ENCODE measurements at regions not wholly inside any gene's neighbourhood (a gene's known extent, or its start where the extent isn't known, plus 50 kb on each side); places are given as distances from the start of the nearest gene placed in this dataset.

DNA sequence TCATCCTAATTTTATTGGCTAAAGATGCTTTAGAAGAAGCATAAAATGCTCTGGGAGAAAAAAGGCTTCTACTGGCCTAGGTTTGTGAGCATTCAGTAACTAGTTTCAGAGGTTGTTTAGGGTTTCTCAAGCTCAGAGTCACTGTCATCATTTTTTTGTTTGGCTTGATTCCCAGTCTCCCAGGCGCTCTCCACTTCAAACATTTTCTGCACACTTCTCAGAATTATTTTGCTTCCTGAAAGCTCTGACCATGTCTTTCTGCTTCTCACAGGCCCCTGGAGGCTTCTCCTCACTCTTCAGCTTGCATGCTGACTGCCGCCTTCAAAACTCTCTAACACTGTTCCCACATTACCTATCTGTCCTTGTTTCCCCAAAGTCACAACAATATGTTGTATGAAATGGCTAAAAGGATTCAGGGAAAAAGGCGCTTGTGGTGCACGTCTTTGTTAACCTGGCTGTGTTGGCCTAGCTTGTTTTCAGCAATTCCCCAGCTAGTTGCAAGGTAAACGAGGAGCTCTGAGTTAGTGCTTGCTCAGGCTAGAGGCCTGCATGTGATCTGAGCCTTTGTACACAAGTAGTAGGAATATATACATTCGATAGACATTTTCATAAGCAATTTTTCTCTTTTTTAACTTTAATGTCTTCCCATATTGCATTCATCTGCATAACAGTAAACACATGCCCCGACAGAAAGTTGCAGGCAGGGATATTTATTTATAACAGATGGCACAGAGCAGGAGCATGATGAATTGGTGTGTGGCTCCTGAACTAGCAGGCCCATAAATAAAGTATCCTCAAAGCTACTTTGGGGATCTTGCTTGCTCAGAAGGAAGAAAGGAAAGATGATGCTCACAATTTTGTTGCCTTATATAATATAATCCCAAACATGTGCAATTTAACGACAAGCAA, 129.2 kb upstream of the DPH6 start:
- H3K36me3 ChIP-seq (ENCODE audit: control insufficient read depth, insufficient read depth, low read length) = no peaks in the 10 kb centered on the region
- CTCF ChIA-PET = no interaction called here
- in situ Hi-C loops (cut with HindIII; ENCODE audit: low pct_unique_long_range_greater_than_20kb, low sequenced_read_pairs) (no loop called here), intact Hi-C loops (cut with micrococcal nuclease; ENCODE audit: unreplicated experiment) (no loop called here)
- DNase-seq (ENCODE audit: low read depth, low spot score) = no peak
- H3K27me3 ChIP-seq (ENCODE audit: control insufficient read depth, insufficient read depth, low read length) = no peaks in the 10 kb centered on the region
- POLR2A ChIA-PET = no interaction called here
- H3K4me3 ChIP-seq (ENCODE audit: low read depth in 2 of 2, low read length in 2 of 2) = no peak overlapping the region
- H3K27ac ChIP-seq (ENCODE audit: low read length) = no peak overlapping the region
- no peak for ATAC-seq
- H3K4me1 ChIP-seq (ENCODE audit: control insufficient read depth, insufficient read depth, low read length) = no peaks in the 10 kb centered on the region
- H3K9me3 ChIP-seq (ENCODE audit: control insufficient read depth, insufficient read depth, low read depth, low read length) = no peaks in the 10 kb centered on the region
- TF ChIP-seq POLR2AphosphoS5 (IDR thresholded peaks at IDR 0.05; ENCODE audit: low read depth, low read length) (no peak), TCF7L2 (IDR thresholded peaks at IDR 0.05; ENCODE audit: low read depth, low read length) (no peak), CTCF (IDR thresholded peaks at IDR 0.05) (no peak), SIN3A (IDR thresholded peaks at IDR 0.05; ENCODE audit: borderline replicate concordance, insufficient read depth, low read depth, low read length) (no peak)
- TF ChIP-seq, protein P1, sequence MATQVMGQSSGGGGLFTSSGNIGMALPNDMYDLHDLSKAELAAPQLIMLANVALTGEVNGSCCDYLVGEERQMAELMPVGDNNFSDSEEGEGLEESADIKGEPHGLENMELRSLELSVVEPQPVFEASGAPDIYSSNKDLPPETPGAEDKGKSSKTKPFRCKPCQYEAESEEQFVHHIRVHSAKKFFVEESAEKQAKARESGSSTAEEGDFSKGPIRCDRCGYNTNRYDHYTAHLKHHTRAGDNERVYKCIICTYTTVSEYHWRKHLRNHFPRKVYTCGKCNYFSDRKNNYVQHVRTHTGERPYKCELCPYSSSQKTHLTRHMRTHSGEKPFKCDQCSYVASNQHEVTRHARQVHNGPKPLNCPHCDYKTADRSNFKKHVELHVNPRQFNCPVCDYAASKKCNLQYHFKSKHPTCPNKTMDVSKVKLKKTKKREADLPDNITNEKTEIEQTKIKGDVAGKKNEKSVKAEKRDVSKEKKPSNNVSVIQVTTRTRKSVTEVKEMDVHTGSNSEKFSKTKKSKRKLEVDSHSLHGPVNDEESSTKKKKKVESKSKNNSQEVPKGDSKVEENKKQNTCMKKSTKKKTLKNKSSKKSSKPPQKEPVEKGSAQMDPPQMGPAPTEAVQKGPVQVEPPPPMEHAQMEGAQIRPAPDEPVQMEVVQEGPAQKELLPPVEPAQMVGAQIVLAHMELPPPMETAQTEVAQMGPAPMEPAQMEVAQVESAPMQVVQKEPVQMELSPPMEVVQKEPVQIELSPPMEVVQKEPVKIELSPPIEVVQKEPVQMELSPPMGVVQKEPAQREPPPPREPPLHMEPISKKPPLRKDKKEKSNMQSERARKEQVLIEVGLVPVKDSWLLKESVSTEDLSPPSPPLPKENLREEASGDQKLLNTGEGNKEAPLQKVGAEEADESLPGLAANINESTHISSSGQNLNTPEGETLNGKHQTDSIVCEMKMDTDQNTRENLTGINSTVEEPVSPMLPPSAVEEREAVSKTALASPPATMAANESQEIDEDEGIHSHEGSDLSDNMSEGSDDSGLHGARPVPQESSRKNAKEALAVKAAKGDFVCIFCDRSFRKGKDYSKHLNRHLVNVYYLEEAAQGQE (IDR thresholded peaks at IDR 0.05; ENCODE audit: insufficient read depth in 1 of 2, low read depth in 2 of 2, low read length in 1 of 2) = no peak
- no TSS peak for BruUV-seq (replicated peaks)

GRCh38 chr15:35678774-35679173, 132.8 kb upstream of the DPH6 start:
- POLR2A ChIA-PET = no interaction called here
- DNase-seq (ENCODE audit: low read depth, low spot score) = no peak
- TF ChIP-seq TCF7L2 (IDR thresholded peaks at IDR 0.05; ENCODE audit: low read depth, low read length) = no peak
- TF ChIP-seq SIN3A (IDR thresholded peaks at IDR 0.05; ENCODE audit: borderline replicate concordance, insufficient read depth, low read depth, low read length) = no peak
- no peak for TF ChIP-seq POLR2AphosphoS5 (IDR thresholded peaks at IDR 0.05; ENCODE audit: low read depth, low read length)
- TF ChIP-seq CTCF (IDR thresholded peaks at IDR 0.05) = no peak
- TF ChIP-seq, protein P1 (IDR thresholded peaks at IDR 0.05; ENCODE audit: insufficient read depth in 1 of 2, low read depth in 2 of 2, low read length in 1 of 2) = no peak

More at GRCh38 chr15:35678774-35679173, 132.8 kb upstream of the DPH6 start:
- CTCF ChIA-PET = no interaction called here
- BruUV-seq (replicated peaks) = no TSS peak
- in situ Hi-C loops (cut with HindIII; ENCODE audit: low pct_unique_long_range_greater_than_20kb, low sequenced_read_pairs) = no loop called here
- intact Hi-C loops (cut with micrococcal nuclease; ENCODE audit: unreplicated experiment) = no loop called here
- Histone ChIP-seq H3K27me3 (ENCODE audit: control insufficient read depth, insufficient read depth, low read length) (no peaks in the 10 kb centered on the region), H3K9me3 (ENCODE audit: control insufficient read depth, insufficient read depth, low read depth, low read length) (no peaks in the 10 kb centered on the region), H3K27ac (ENCODE audit: low read length) (no peak overlapping the region), H3K36me3 (ENCODE audit: control insufficient read depth, insufficient read depth, low read length) (no peaks in the 10 kb centered on the region), H3K4me1 (ENCODE audit: control insufficient read depth, insufficient read depth, low read length) (no peaks in the 10 kb centered on the region), H3K4me3 (ENCODE audit: low read depth in 2 of 2, low read length in 2 of 2) (no peak overlapping the region)
- ATAC-seq = no peak

Data from Panc1 (cell line).